ENCODE measurements at regions not wholly inside any gene's neighbourhood (a gene's known extent, or its start where the extent isn't known, plus 50 kb on each side); places are given as distances from the start of the nearest gene placed in this dataset.

GRCh38 chr14:97443412-97443811, 646.2 kb downstream of the VRK1 start (continued):
- TF ChIP-seq ZXDC (CRISPR knock-in tag; IDR thresholded peaks at IDR 0.05) (no peak), NR2F2 (IDR thresholded peaks at IDR 0.05; ENCODE audit: borderline replicate concordance, low read depth) (no peak)

GRCh38 chr14:97444248-97444647, 647.1 kb downstream of the VRK1 start:
- Histone ChIP-seq H3K4me3 (replicated peaks in 1 of 3; ENCODE audit: insufficient read depth in 1 of 3, low read depth in 2 of 3, low read length in 3 of 3) (no peak overlapping the region), H4K20me1 (ENCODE audit: insufficient read depth, low read length) (no peaks in the 10 kb centered on the region), H3K27me3 (ENCODE audit: control insufficient read depth in 1 of 2, insufficient read depth in 2 of 2, low read length in 2 of 2) (no peaks in the 10 kb centered on the region), H2AFZ (ENCODE audit: low read length) (no peak overlapping the region), H3K9me3 (ENCODE audit: low read length) (peaks cover 75% of the 10 kb centered on the region), H3K36me3 (replicated peaks in 1 of 2; ENCODE audit: control insufficient read depth in 1 of 2, insufficient read depth in 2 of 2, low read length in 2 of 2) (no peaks in the 10 kb centered on the region), H3K4me2 (ENCODE audit: low read depth, low read length) (no peak overlapping the region), H3K4me1 (ENCODE audit: insufficient read depth, low read length) (no peaks in the 10 kb centered on the region), H3K79me2 (ENCODE audit: insufficient read depth, low read length) (no peaks in the 10 kb centered on the region), H3K27ac (ENCODE audit: extremely low read length, insufficient read depth, low read length) (no peak overlapping the region), H3K9ac (ENCODE audit: insufficient read depth, low read depth, low read length) (no peak overlapping the region)
- ATAC-seq: no peak
- in situ Hi-C loops (cut with HindIII; ENCODE audit: extremely low pct_ligation_motif_present, low pct_unique_long_range_greater_than_20kb): no loop called here
- ChIA-PET POLR2A (no interaction called here), CTCF (ENCODE audit: low intra/inter-chr PET ratio, low total read pairs) (no interaction called here)
- FAIRE-seq: no peak
- no TSS peak for BruUV-seq (replicated peaks)
- WGBS (ENCODE audit: low lambda C conversion rate): 46% methylated on average over 5 of the region's 5 CpGs
- intact Hi-C loops (cut with micrococcal nuclease; ENCODE audit: unreplicated experiment): no loop called here
- DNase-seq (ENCODE audit: low spot score): no peak
- TF ChIP-seq RORA (CRISPR knock-in tag; IDR thresholded peaks at IDR 0.05) (no peak), TFE3 (CRISPR knock-in tag; IDR thresholded peaks at IDR 0.05) (no peak), STAG1 (CRISPR knock-in tag; IDR thresholded peaks at IDR 0.05) (no peak), ZFP37 (CRISPR knock-in tag; IDR thresholded peaks at IDR 0.05; ENCODE audit: borderline replicate concordance) (no peak), MTERF4 (CRISPR knock-in tag; IDR thresholded peaks at IDR 0.05) (no peak), ZNF567 (CRISPR knock-in tag; IDR thresholded peaks at IDR 0.05; ENCODE audit: borderline replicate concordance) (no peak), HNRNPL (IDR thresholded peaks at IDR 0.05; ENCODE audit: low read depth, low read length) (no peak), ZNF354B (CRISPR knock-in tag; IDR thresholded peaks at IDR 0.05) (no peak), ZSCAN30 (CRISPR knock-in tag; IDR thresholded peaks at IDR 0.05) (no peak), ZNF652 (CRISPR knock-in tag; IDR thresholded peaks at IDR 0.05; ENCODE audit: borderline replicate concordance, low read depth) (no peak), ARID5B (CRISPR knock-in tag; IDR thresholded peaks at IDR 0.05) (no peak), ZNF383 (CRISPR knock-in tag; IDR thresholded peaks at IDR 0.05; ENCODE audit: borderline replicate concordance) (no peak), DBP (CRISPR knock-in tag; IDR thresholded peaks at IDR 0.05; ENCODE audit: not compliant biosample characterization) (no peak)

Measured in HepG2 (cell line).